ENCODE measurements at regions not wholly inside any gene's neighbourhood (a gene's known extent, or its start where the extent isn't known, plus 50 kb on each side); places are given as distances from the start of the nearest gene placed in this dataset.
"Not testable (repeated sequence)": the region's sequence is repeated elsewhere in the genome, so short reads cannot be mapped to it uniquely, and the experiment has no call there.

GRCh38 chr6:113019176-113019575 lies 672.0 kb downstream of the RFPL4B start:
- no peak for TF ChIP-seq REST (IDR thresholded peaks at IDR 0.05; ENCODE audit: insufficient replicate concordance, low read depth)
- TF ChIP-seq GABPA (IDR thresholded peaks at IDR 0.05; ENCODE audit: low read depth), result no peak
- no peak for TF ChIP-seq POLR2AphosphoS5 (IDR thresholded peaks at IDR 0.05; ENCODE audit: low read depth)
- no peak for TF ChIP-seq SPI1 (IDR thresholded peaks at IDR 0.05; ENCODE audit: borderline replicate concordance, low read depth)
- no peak for TF ChIP-seq CTCF (IDR thresholded peaks at IDR 0.05; ENCODE audit: insufficient read depth, low read length)
- Histone ChIP-seq H3K4me3 (replicated peaks; ENCODE audit: insufficient read depth, low read length) (no peak overlapping the region), H3K27me3 (ENCODE audit: insufficient read depth, poor library complexity, severe bottlenecking) (no peaks in the 10 kb centered on the region), H3K27ac (replicated peaks) (no peak overlapping the region)
- DNase-seq (ENCODE audit: low read depth in 1 of 2, low spot score in 1 of 2), result no peak

- TF ChIP-seq POLR2AphosphoS5 (IDR thresholded peaks at IDR 0.05; ENCODE audit: low read depth) (no peak), GABPA (IDR thresholded peaks at IDR 0.05; ENCODE audit: low read depth) (no peak), REST (IDR thresholded peaks at IDR 0.05; ENCODE audit: insufficient replicate concordance, low read depth) (no peak), CTCF (IDR thresholded peaks at IDR 0.05; ENCODE audit: insufficient read depth, low read length) (no peak)
- Histone ChIP-seq H3K27ac (replicated peaks) (no peak overlapping the region), H3K4me3 (replicated peaks; ENCODE audit: insufficient read depth, low read length) (no peak overlapping the region), H3K27me3 (ENCODE audit: insufficient read depth, poor library complexity, severe bottlenecking) (no peaks in the 10 kb centered on the region)
- DNase-seq (ENCODE audit: low read depth in 1 of 2, low spot score in 1 of 2), result no peak
These were observed 680.6 kb downstream of the RFPL4B start for GRCh38 chr6:113027780-113028179.

- not testable (repeated sequence) for H3K27ac ChIP-seq (replicated peaks); H3K27me3 ChIP-seq (ENCODE audit: insufficient read depth, poor library complexity, severe bottlenecking); DNase-seq (ENCODE audit: low read depth in 1 of 2, low spot score in 1 of 2); H3K4me3 ChIP-seq (replicated peaks; ENCODE audit: insufficient read depth, low read length)
These were observed 682.0 kb downstream of the RFPL4B start for GRCh38 chr6:113029161-113029560.

- DNase-seq (ENCODE audit: low read depth in 1 of 2, low spot score in 1 of 2), result no peak
- no peak overlapping the region for H3K4me3 ChIP-seq (replicated peaks; ENCODE audit: insufficient read depth, low read length)
- no peaks in the 10 kb centered on the region for H3K27me3 ChIP-seq (ENCODE audit: insufficient read depth, poor library complexity, severe bottlenecking)
- no peak overlapping the region for H3K27ac ChIP-seq (replicated peaks)
- TF ChIP-seq SPI1 (IDR thresholded peaks at IDR 0.05; ENCODE audit: borderline replicate concordance, low read depth) (no peak), CTCF (IDR thresholded peaks at IDR 0.05; ENCODE audit: insufficient read depth, low read length) (no peak), GABPA (IDR thresholded peaks at IDR 0.05; ENCODE audit: low read depth) (no peak), REST (IDR thresholded peaks at IDR 0.05; ENCODE audit: insufficient replicate concordance, low read depth) (no peak), POLR2AphosphoS5 (IDR thresholded peaks at IDR 0.05; ENCODE audit: low read depth) (no peak)
These were observed 684.6 kb downstream of the RFPL4B start for GRCh38 chr6:113031591-113032238.
